SJCRH30 (cell line): ENCODE measurements at regions not wholly inside any gene's neighbourhood (a gene's known extent, or its start where the extent isn't known, plus 50 kb on each side); places are given as distances from the start of the nearest gene placed in this dataset.
"Not testable (repeated sequence)": the region's sequence is repeated elsewhere in the genome, so short reads cannot be mapped to it uniquely, and the experiment has no call there.

Experiments
- DNase-seq, 2 experiments: peaks; one replicate each; pipeline ENCODE4 v3.0.0-alpha.2; 2015 to 2020
- H3K27ac ChIP-seq: fragments of 250-450 bp; sonication (Bioruptor Pico); 2 replicates; pipeline ENCODE4 v1.5.1; 2020; ENCODE audit warnings: mild to moderate bottlenecking, moderate library complexity
- H3K27me3 ChIP-seq: fragments of 250-450 bp; sonication (Bioruptor Pico); 2 replicates; pipeline ENCODE4 v1.5.1; 2020; ENCODE audit warnings: mild to moderate bottlenecking, moderate library complexity
- H3K36me3 ChIP-seq: fragments of 250-450 bp; sonication (Bioruptor Pico); 2 replicates; pipeline ENCODE4 v1.5.1; 2020; ENCODE audit warnings: mild to moderate bottlenecking, moderate library complexity
- H3K4me1 ChIP-seq: fragments of 250-450 bp; sonication (Bioruptor Pico); 2 replicates; pipeline ENCODE4 v1.5.1; 2020; ENCODE audit warnings: mild to moderate bottlenecking, moderate library complexity
- H3K4me3 ChIP-seq: fragments of 250-450 bp; sonication (Bioruptor Pico); 2 replicates; pipeline ENCODE4 v1.5.1; 2020; ENCODE audit warnings: mild to moderate bottlenecking, moderate library complexity
- H3K9me3 ChIP-seq: fragments of 250-450 bp; sonication (Bioruptor Pico); replicated peaks from 2 replicates; pipeline ENCODE4 v1.5.1; 2020; ENCODE audit warnings: mild to moderate bottlenecking, moderate library complexity

- Histone ChIP-seq H3K4me3 (no peak overlapping the region), H3K27me3 (no peaks in the 10 kb centered on the region), H3K27ac (no peak overlapping the region), H3K9me3 (no peaks in the 10 kb centered on the region), H3K4me1 (no peaks in the 10 kb centered on the region), H3K36me3 (no peaks in the 10 kb centered on the region)
- no peak for DNase-seq
Measured at GRCh38 chr9:30574355-30575151, 1809.9 kb upstream of the ACO1 start.

DNA sequence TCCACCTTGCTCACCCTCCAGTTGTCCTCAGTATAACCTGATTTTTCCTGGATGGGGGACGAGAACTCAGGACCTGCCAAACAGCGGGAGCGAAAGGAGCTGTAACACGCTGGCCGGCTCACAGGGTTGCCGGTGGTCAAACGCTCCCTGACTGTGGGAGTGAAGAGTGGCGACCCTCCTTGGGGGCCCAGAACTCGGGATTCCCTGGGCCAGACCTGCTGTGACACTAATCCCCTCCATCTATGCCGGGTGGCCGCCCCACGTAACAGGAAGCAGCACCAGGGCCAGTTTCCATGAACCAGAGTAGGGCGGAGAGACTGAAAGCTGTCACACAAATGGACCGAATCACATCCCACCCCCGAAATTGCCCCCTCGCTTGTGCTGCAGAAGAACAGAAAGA, 1809.2 kb upstream of the ACO1 start:
- no peaks in the 10 kb centered on the region for H3K4me1 ChIP-seq
- H3K4me3 ChIP-seq: no peak overlapping the region
- H3K9me3 ChIP-seq: no peaks in the 10 kb centered on the region
- H3K27me3 ChIP-seq: no peaks in the 10 kb centered on the region
- DNase-seq: no peak
- no peaks in the 10 kb centered on the region for H3K36me3 ChIP-seq
- H3K27ac ChIP-seq: no peak overlapping the region

- no peak for DNase-seq
- H3K27ac ChIP-seq: no peak overlapping the region
- H3K27me3 ChIP-seq: no peaks in the 10 kb centered on the region
- H3K4me1 ChIP-seq: no peaks in the 10 kb centered on the region
- H3K36me3 ChIP-seq: no peaks in the 10 kb centered on the region
- H3K4me3 ChIP-seq: no peak overlapping the region
- no peaks in the 10 kb centered on the region for H3K9me3 ChIP-seq
Measured at GRCh38 chr9:30575691-30576090, 1808.8 kb upstream of the ACO1 start.

DNA sequence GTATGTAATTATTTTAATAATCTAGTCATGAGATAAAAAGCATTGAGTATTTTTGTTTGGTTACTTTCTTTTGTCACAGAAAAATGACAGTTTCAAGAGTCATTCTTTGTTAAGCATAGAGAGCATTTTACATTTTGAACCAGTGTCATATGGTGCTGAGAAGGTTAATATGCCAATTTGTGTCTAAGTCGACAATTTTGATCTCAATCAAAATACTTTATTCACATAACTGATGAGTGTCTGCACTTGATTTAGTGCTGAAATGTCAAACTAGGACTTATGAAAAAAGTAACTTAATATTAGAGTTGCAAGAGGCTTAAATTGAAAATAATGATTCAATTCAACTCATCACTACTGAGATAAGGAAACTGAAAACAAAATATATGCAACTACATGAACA, 1804.6 kb upstream of the ACO1 start:
- Histone ChIP-seq H3K9me3 (no peaks in the 10 kb centered on the region), H3K27ac (no peak overlapping the region), H3K4me1 (no peaks in the 10 kb centered on the region), H3K36me3 (no peaks in the 10 kb centered on the region), H3K27me3 (no peaks in the 10 kb centered on the region), H3K4me3 (no peak overlapping the region)
- no peak for DNase-seq

- Histone ChIP-seq H3K4me3 (no peak overlapping the region), H3K27me3 (no peaks in the 10 kb centered on the region), H3K27ac (no peak overlapping the region), H3K9me3 (no peaks in the 10 kb centered on the region), H3K36me3 (no peaks in the 10 kb centered on the region), H3K4me1 (no peaks in the 10 kb centered on the region)
- DNase-seq: no peak
Measured at GRCh38 chr9:30582240-30582639, 1802.2 kb upstream of the ACO1 start.

- no peaks in the 10 kb centered on the region for H3K36me3 ChIP-seq
- no peaks in the 10 kb centered on the region for H3K9me3 ChIP-seq
- H3K4me3 ChIP-seq: no peak overlapping the region
- no peaks in the 10 kb centered on the region for H3K4me1 ChIP-seq
- H3K27me3 ChIP-seq: no peaks in the 10 kb centered on the region
- no peak for DNase-seq
- H3K27ac ChIP-seq: no peak overlapping the region
Measured at GRCh38 chr9:30584559-30584958, 1799.9 kb upstream of the ACO1 start.

- no peaks in the 10 kb centered on the region for H3K27me3 ChIP-seq
- no peaks in the 10 kb centered on the region; the same call in 1 of the 2 replicates for H3K4me1 ChIP-seq
- H3K36me3 ChIP-seq: no peaks in the 10 kb centered on the region
- peak in 1 of 2 experiments; percentile 8 for DNase-seq
- no peak overlapping the region for H3K4me3 ChIP-seq
- H3K9me3 ChIP-seq: no peaks in the 10 kb centered on the region
- H3K27ac ChIP-seq: no peak overlapping the region
Measured at GRCh38 chr9:30591461-30591860, 1793.0 kb upstream of the ACO1 start.

DNA sequence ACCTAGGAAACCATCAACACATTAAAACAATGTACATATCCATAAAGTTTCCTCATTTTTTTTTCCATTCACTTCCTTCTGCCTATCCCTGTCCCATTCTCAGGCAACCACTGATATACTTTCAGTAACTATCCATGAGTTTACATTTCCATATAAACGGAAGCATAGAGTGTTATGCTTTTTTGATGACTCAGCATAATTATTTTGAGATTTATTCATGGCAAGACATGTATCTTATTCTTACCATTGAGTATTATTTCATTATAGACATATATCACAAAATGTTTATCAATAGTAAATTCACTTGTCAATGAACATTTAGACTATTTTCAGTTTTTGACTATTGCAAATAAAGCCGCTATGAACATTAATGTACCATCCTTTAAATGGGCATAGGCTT, 1786.8 kb upstream of the ACO1 start:
- Histone ChIP-seq H3K27me3 (no peaks in the 10 kb centered on the region), H3K9me3 (no peaks in the 10 kb centered on the region), H3K4me1 (no peaks in the 10 kb centered on the region), H3K4me3 (no peak overlapping the region), H3K27ac (no peak overlapping the region), H3K36me3 (no peaks in the 10 kb centered on the region)
- no peak for DNase-seq

DNA sequence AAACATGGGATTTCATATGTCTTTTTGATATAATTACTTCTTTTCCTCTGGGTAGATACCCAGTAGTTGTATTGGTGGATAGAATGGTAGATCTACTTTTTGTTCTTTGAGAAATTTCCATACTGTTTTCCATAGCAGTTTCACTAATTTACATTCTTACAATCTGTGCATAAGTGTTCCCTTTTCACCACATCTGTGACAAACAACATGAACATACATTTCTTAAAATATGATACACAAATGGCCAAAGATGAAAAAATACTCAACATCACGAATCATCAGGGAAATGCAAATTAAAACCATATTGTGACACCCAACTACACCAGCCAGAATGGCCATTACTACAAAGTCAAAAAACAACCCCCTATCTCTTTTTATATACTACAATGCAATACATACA, 1778.5 kb upstream of the ACO1 start:
- Histone ChIP-seq H3K4me1 (no peaks in the 10 kb centered on the region), H3K9me3 (no peaks in the 10 kb centered on the region), H3K4me3 (no peak overlapping the region), H3K27ac (no peak overlapping the region), H3K27me3 (no peaks in the 10 kb centered on the region), H3K36me3 (no peaks in the 10 kb centered on the region)
- DNase-seq: no peak

DNA sequence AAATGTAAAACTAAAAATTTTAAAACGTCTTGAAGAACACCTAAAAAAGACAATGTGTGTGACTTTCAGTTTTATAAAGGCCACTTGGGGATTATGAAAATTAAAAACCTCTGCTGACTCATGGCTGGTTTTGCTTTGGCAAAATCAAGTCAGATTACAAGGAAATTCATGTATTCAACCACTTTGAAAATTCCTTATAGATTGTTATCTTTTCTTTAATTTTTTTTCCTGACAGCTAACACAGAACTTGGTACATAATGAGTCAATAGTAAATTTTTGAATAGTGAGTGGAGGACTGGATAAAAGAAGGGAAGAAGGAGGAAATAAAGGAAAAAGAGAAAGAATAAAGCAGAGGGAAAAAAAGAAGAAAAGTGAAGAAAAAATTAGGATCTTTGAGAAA, 1774.7 kb upstream of the ACO1 start:
- Histone ChIP-seq H3K27ac (no peak overlapping the region), H3K27me3 (no peaks in the 10 kb centered on the region), H3K36me3 (no peaks in the 10 kb centered on the region), H3K9me3 (no peaks in the 10 kb centered on the region), H3K4me1 (no peaks in the 10 kb centered on the region), H3K4me3 (no peak overlapping the region)
- DNase-seq: no peak

DNA sequence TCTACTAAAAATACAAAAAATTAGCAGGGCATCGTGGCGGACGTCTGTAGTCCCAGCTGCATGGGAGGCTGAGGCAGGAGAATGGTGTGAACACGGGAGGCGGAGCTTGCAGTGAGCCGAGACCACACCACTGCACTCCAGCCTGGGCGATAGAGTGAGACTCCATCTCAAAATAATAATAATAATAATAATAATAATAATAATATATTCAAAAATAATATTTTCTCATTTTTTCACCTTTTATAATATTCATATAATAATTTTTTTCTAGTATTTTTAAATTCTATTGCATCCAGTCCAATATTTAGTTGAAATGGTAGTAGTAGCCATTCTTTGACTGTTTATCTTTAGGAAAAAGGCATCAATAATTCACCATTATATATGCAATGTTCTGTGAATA, 1767.7 kb upstream of the ACO1 start:
- H3K27ac ChIP-seq, H3K27me3 ChIP-seq, H3K9me3 ChIP-seq, DNase-seq, H3K36me3 ChIP-seq, H3K4me1 ChIP-seq, H3K4me3 ChIP-seq: not testable (repeated sequence)

DNA sequence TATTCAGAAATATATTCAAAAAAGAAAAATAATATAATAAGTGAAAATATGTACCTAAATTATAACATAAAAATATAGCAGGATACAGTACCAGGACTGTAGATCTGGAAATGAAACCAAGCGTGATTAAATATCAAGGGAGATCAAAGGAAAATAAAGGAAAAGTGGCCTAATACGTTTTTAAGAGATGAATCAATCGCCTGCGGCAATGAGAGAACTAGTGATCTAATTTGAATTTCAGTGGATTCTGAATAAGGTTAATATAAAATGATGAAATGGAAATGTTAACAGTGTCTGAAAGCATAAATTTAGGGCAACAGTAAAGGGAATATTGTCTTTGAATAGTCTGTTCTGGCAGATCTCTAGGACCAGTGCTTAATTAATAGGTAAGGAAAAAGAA, 1761.9 kb upstream of the ACO1 start:
- DNase-seq: no peak
- no peaks in the 10 kb centered on the region for H3K36me3 ChIP-seq
- no peaks in the 10 kb centered on the region for H3K27me3 ChIP-seq
- H3K27ac ChIP-seq: no peak overlapping the region
- no peak overlapping the region for H3K4me3 ChIP-seq
- H3K4me1 ChIP-seq: no peaks in the 10 kb centered on the region
- no peaks in the 10 kb centered on the region for H3K9me3 ChIP-seq

DNA sequence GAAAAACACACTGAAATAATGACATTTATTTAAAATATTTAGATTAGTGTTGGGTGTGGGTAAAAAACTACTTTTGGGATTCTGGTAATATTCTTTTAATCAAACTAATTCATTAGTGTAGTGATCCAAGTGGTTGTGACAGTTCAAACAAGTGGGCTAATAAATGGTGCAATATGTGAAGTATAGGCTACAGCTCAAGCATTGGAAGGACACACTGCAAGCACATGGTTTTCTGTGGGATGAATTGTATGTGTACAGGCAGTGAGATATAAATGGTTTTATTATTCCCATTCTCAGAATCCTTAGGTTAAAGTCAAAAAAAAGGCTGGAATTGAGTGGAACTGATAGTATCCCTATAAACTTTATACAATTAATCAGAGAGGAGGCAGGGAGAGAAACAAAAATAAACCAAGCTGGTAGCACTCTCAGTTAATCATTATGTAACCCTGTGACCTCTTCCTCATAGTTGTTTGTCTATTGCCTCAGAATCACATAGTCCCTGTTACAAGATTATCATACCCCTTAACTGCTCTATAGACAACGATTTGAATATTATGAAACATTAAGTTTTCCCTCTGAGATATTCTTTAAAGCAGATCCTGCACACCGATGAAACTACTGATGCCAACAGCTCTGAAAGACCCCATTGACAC, 1755.4 kb upstream of the ACO1 start:
- Histone ChIP-seq H3K36me3 (no peaks in the 10 kb centered on the region), H3K27me3 (no peaks in the 10 kb centered on the region), H3K27ac (no peak overlapping the region), H3K4me1 (no peaks in the 10 kb centered on the region), H3K9me3 (no peaks in the 10 kb centered on the region), H3K4me3 (no peak overlapping the region)
- no peak for DNase-seq

- H3K9me3 ChIP-seq: no peaks in the 10 kb centered on the region
- no peak overlapping the region for H3K27ac ChIP-seq
- H3K4me1 ChIP-seq: no peaks in the 10 kb centered on the region
- no peak overlapping the region for H3K4me3 ChIP-seq
- no peak for DNase-seq
- no peaks in the 10 kb centered on the region for H3K27me3 ChIP-seq
- H3K36me3 ChIP-seq: no peaks in the 10 kb centered on the region
Measured at GRCh38 chr9:30630459-30630858, 1754.0 kb upstream of the ACO1 start.

DNA sequence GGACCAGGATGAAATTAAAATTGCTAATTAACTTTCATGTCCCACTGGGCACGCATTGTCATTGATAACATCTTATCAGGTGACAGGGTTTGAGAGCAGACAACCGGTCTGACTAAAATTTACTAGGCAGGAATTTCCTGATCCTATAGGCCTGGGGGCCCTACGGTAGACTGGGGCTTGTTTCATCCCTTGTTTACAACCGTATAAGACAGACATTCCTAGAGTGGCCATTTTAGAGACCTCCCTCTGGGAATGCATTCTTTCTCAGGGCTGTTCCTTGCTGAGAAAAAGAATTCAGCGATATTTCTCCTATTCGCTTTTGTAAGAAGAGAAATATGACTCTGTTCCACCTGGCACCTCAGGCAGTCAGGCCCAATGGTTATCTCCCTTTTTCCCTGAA, 1737.8 kb upstream of the ACO1 start:
- not testable (repeated sequence) for H3K27ac ChIP-seq, H3K4me1 ChIP-seq, H3K27me3 ChIP-seq, H3K9me3 ChIP-seq, H3K36me3 ChIP-seq, H3K4me3 ChIP-seq
- peak in 1 of 2 experiments; percentile 5 for DNase-seq

DNA sequence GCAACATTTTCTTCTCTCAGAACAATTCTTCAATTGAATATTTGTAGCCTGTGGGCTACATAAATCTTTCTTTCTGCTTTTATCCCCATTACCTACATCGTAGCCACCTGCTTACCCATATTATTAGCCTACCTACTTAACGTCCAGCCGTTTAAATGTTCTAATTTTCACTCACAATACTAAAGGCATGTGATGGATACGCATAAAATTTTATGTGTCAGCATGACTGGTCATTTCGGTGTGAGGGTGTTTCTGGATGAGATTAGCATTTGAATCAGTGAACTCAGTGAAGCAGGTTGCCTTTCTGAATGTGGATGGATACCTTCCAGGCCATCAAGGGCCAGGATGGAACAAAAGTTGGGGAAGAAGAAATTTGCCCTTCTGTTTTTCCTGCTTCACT, 1722.5 kb upstream of the ACO1 start:
- no peak for DNase-seq
- H3K27me3 ChIP-seq: no peaks in the 10 kb centered on the region
- H3K4me1 ChIP-seq: no peaks in the 10 kb centered on the region

More for the DNA sequence above, 1722.5 kb upstream of the ACO1 start:
- H3K27ac ChIP-seq: no peak overlapping the region
- no peak overlapping the region for H3K4me3 ChIP-seq
- H3K9me3 ChIP-seq: no peaks in the 10 kb centered on the region
- no peaks in the 10 kb centered on the region for H3K36me3 ChIP-seq
